DND-41 (cell line): ENCODE measurements at regions not wholly inside any gene's neighbourhood (a gene's known extent, or its start where the extent isn't known, plus 50 kb on each side); places are given as distances from the start of the nearest gene placed in this dataset.

Experiments used
- ATAC-seq: fragments of 200-7000 bp; cut with Tn5 transposase; 3 replicates; pipeline ENCODE4 v1.9.1; 2021; ENCODE audit warnings: low read depth; ENCODE audit not compliant: insufficient read depth
- DNase-seq: peaks from one replicate; pipeline ENCODE4 v3.0.0-alpha.2; 2020
- H2AFZ ChIP-seq: 2 replicates; pipeline ENCODE4 v1.6.0; 2012; ENCODE audit warnings: low read depth, low read length
- H3K27ac ChIP-seq: 2 replicates; pipeline ENCODE4 v1.5.1; 2012; ENCODE audit warnings: low read length, inconsistent platforms
- H3K27me3 ChIP-seq: fragments of 200-600 bp; sonication (generic); 2 replicates; pipeline ENCODE4 v1.6.0; 2012; ENCODE audit warnings: low read length, mild to moderate bottlenecking, inconsistent platforms; ENCODE audit not compliant: insufficient read depth, poor library complexity
- H3K36me3 ChIP-seq: 2 replicates; pipeline ENCODE4 v1.5.1; 2012; ENCODE audit warnings: low read length, inconsistent platforms; ENCODE audit not compliant: insufficient read depth
- H3K4me1 ChIP-seq: 2 replicates; pipeline ENCODE4 v1.5.1; 2012; ENCODE audit warnings: mild to moderate bottlenecking, low read length; ENCODE audit not compliant: insufficient read depth
- H3K4me2 ChIP-seq: 2 replicates; pipeline ENCODE4 v1.6.0; 2012; ENCODE audit warnings: mild to moderate bottlenecking, moderate library complexity, low read length, inconsistent platforms; ENCODE audit not compliant: insufficient read depth
- H3K4me3 ChIP-seq, 2 experiments: fragments of 200-600 bp in 1 of 2; shearing (Covaris generic) in 1 of 2; 2 replicates each; pipeline ENCODE4 v1.5.1; 2012 to 2016; ENCODE audit warnings: inconsistent platforms in 2 of 2, low read length in 2 of 2, mild to moderate bottlenecking in 2 of 2, low read depth in 1 of 2, moderate library complexity in 1 of 2
- H3K79me2 ChIP-seq: 2 replicates; pipeline ENCODE4 v1.6.0; 2012; ENCODE audit warnings: low read length, inconsistent platforms; ENCODE audit not compliant: insufficient read depth
- H3K9ac ChIP-seq: 2 replicates; pipeline ENCODE4 v1.6.0; 2012; ENCODE audit warnings: low read depth, mild to moderate bottlenecking, inconsistent platforms, low read length, moderate library complexity
- H3K9me3 ChIP-seq: 2 replicates; pipeline ENCODE4 v1.5.1; 2012; ENCODE audit warnings: low read length, moderate library complexity, mild to moderate bottlenecking, inconsistent platforms; ENCODE audit not compliant: insufficient read depth, severe bottlenecking
- H4K20me1 ChIP-seq: 2 replicates; pipeline ENCODE4 v1.6.0; 2012; ENCODE audit warnings: low read length; ENCODE audit not compliant: insufficient read depth
- EZH2 ChIP-seq: IDR thresholded peaks from 3 replicates; pipeline ENCODE4 v1.6.1; 2012; ENCODE audit warnings: borderline replicate concordance, low read depth, mild to moderate bottlenecking, moderate library complexity, low read length, inconsistent platforms; ENCODE audit not compliant: severe bottlenecking
- TF ChIP-seq, protein P1 (sequence below): IDR thresholded peaks from 2 replicates; pipeline ENCODE4 v1.5.1; 2012; ENCODE audit warnings: borderline replicate concordance, low read length, moderate library complexity, mild to moderate bottlenecking; ENCODE audit not compliant: poor library complexity, severe bottlenecking; ENCODE audit errors: extremely low read depth

GRCh38 chr6:40860443-40860842 lies 178.6 kb downstream of the UNC5CL start:
- Histone ChIP-seq H3K79me2 (no peaks in the 10 kb centered on the region), H3K4me2 (no peak overlapping the region), H4K20me1 (no peaks in the 10 kb centered on the region), H3K4me3 (no peak overlapping the region), H3K9ac (no peak overlapping the region), H3K9me3 (peaks cover 4% of the 10 kb centered on the region), H3K27ac (no peak overlapping the region), H3K27me3 (peaks cover 8% of the 10 kb centered on the region), H3K4me1 (no peaks in the 10 kb centered on the region), H2AFZ (no peak overlapping the region), H3K36me3 (no peaks in the 10 kb centered on the region)
- TF ChIP-seq, protein P1, sequence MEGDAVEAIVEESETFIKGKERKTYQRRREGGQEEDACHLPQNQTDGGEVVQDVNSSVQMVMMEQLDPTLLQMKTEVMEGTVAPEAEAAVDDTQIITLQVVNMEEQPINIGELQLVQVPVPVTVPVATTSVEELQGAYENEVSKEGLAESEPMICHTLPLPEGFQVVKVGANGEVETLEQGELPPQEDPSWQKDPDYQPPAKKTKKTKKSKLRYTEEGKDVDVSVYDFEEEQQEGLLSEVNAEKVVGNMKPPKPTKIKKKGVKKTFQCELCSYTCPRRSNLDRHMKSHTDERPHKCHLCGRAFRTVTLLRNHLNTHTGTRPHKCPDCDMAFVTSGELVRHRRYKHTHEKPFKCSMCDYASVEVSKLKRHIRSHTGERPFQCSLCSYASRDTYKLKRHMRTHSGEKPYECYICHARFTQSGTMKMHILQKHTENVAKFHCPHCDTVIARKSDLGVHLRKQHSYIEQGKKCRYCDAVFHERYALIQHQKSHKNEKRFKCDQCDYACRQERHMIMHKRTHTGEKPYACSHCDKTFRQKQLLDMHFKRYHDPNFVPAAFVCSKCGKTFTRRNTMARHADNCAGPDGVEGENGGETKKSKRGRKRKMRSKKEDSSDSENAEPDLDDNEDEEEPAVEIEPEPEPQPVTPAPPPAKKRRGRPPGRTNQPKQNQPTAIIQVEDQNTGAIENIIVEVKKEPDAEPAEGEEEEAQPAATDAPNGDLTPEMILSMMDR: no peak
- no peak for TF ChIP-seq EZH2
- DNase-seq (no peak), ATAC-seq (no peak)

DNA sequence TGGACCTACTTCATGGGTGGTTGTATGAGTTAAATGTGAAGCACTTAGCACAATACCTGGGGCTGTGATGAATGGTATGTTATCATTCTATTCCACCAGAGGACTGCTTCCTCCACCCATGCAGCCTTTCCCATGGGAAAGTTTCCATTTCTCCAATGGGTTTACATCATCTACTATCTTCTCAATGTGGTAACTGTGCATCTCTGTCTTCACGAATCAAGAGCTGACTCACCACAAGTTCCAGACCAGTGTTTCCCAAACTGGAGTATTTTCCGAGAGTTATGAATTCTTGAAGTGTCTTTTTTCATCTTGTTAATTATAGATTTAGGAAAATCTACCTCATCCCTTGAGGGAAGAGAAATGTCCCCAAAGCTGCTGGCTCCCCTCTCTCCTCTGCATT lies 182.8 kb downstream of the UNC5CL start:
- Histone ChIP-seq H3K9ac (no peak overlapping the region), H3K9me3 (no peaks in the 10 kb centered on the region), H4K20me1 (no peaks in the 10 kb centered on the region), H3K4me2 (no peak overlapping the region), H3K27me3 (peaks cover 11% of the 10 kb centered on the region), H3K79me2 (no peaks in the 10 kb centered on the region), H3K4me1 (no peaks in the 10 kb centered on the region), H3K36me3 (no peaks in the 10 kb centered on the region), H2AFZ (no peak overlapping the region), H3K27ac (no peak overlapping the region), H3K4me3 (no peak overlapping the region)
- DNase-seq (no peak), ATAC-seq (no peak)
- TF ChIP-seq, protein P1: no peak
- TF ChIP-seq EZH2: no peak

- no peaks in the 10 kb centered on the region for H3K4me1 ChIP-seq
- H3K27ac ChIP-seq: no peak overlapping the region
- ATAC-seq (no peak), DNase-seq (no peak)
- no peaks in the 10 kb centered on the region for H3K36me3 ChIP-seq
- H2AFZ ChIP-seq: no peak overlapping the region
- H3K4me3 ChIP-seq: no peak overlapping the region
- H3K4me2 ChIP-seq: no peak overlapping the region
- TF ChIP-seq EZH2: no peak
- TF ChIP-seq, protein P1: no peak
- no peaks in the 10 kb centered on the region for H4K20me1 ChIP-seq
- no peak overlapping the region for H3K9ac ChIP-seq
- no peaks in the 10 kb centered on the region for H3K79me2 ChIP-seq
- peaks cover 9% of the 10 kb centered on the region for H3K27me3 ChIP-seq
- H3K9me3 ChIP-seq: no peaks in the 10 kb centered on the region
Measured at GRCh38 chr6:40855168-40855880, 183.7 kb downstream of the UNC5CL start.
